A549 (cell line): ENCODE measurements at regions not wholly inside any gene's neighbourhood (a gene's known extent, or its start where the extent isn't known, plus 50 kb on each side); places are given as distances from the start of the nearest gene placed in this dataset.

Experiments
- CBX8 ChIP-seq: fragments of 200-600 bp; sonication (generic); IDR thresholded peaks from 2 replicates; pipeline ENCODE4 v1.6.1; 2016
- CEBPB ChIP-seq, 2 experiments: fragments of >200 bp in 1 of 2; sonication (Bioruptor Twin) in 1 of 2; formaldehyde crosslinking in 1 of 2; IDR thresholded peaks; 2 replicates each; pipeline ENCODE4 v1.6.1; 2012 to 2016
- CTCF ChIP-seq: fragments of >200 bp; sonication (Bioruptor Twin); formaldehyde crosslinking; IDR thresholded peaks from 3 replicates; pipeline ENCODE4 v1.5.1; 2016
- EP300 ChIP-seq, 2 experiments: fragments of >200 bp; sonication (Bioruptor Twin); formaldehyde crosslinking; IDR thresholded peaks; 2 replicates in 1 of 2; 3 replicates in 1 of 2; pipeline ENCODE4 v1.6.1; 2016 to 2017
- ESRRA ChIP-seq: fragments of 150-350 bp; IDR thresholded peaks from 2 replicates; pipeline ENCODE4 v1.6.1; 2014; ENCODE audit warnings: mild to moderate bottlenecking, low read length, borderline replicate concordance
- FOXS1 ChIP-seq: fragments of 250-450 bp; sonication (Bioruptor Pico); IDR thresholded peaks from 2 replicates; pipeline ENCODE4 v1.5.0; 2020; ENCODE audit warnings: mild to moderate bottlenecking, moderate library complexity
- MAX ChIP-seq: IDR thresholded peaks from 2 replicates; pipeline ENCODE4 v1.6.1; 2012
- POLR2A ChIP-seq: IDR thresholded peaks from 2 replicates; pipeline ENCODE4 v1.6.1; 2012; ENCODE audit warnings: mild to moderate bottlenecking, low read length
- RAD21 ChIP-seq, 2 experiments: fragments of >200 bp in 1 of 2; sonication (Bioruptor Twin) in 1 of 2; formaldehyde crosslinking in 1 of 2; IDR thresholded peaks in 1 of 2; conservative IDR thresholded peaks in 1 of 2; 2 replicates in 1 of 2; 3 replicates in 1 of 2; pipeline ENCODE4 v1.6.1; 2012 to 2018; ENCODE audit warnings: inconsistent platforms in 1 of 2
- RFX5 ChIP-seq: fragments of 450-650 bp; IDR thresholded peaks from 2 replicates; pipeline ENCODE4 v1.7.1; 2014; ENCODE audit warnings: antibody characterized with exemption, mild to moderate bottlenecking, moderate library complexity
- SMC3 ChIP-seq: fragments of >200 bp; sonication (Bioruptor Twin); formaldehyde crosslinking; IDR thresholded peaks from 3 replicates; pipeline ENCODE4 v1.6.1; 2018; ENCODE audit warnings: inconsistent platforms
- ZSCAN20 ChIP-seq: fragments of 250-450 bp; sonication (Bioruptor Pico); IDR thresholded peaks from 2 replicates; pipeline ENCODE4 v1.8.0; 2022; ENCODE audit warnings: mild to moderate bottlenecking, moderate library complexity
- TF ChIP-seq, protein P1 (sequence below): fragments of >200 bp; sonication (Bioruptor Twin); formaldehyde crosslinking; IDR thresholded peaks from 3 replicates; pipeline ENCODE4 v1.6.1; 2016
- TF ChIP-seq, protein P2 (sequence below): fragments of 450-650 bp; IDR thresholded peaks from 2 replicates; pipeline ENCODE4 v1.6.1; 2014; ENCODE audit warnings: antibody characterized with exemption

- TF ChIP-seq CTCF (no peak), CEBPB (IDR thresholded peaks at IDR 0.05) (no peak), RAD21 (conservative IDR thresholded peaks at IDR 0.05 in 1 of 2, IDR thresholded peaks at IDR 0.05 in 1 of 2) (no peak), EP300 (IDR thresholded peaks at IDR 0.05) (no peak), POLR2A (no peak), RFX5 (no peak), SMC3 (no peak), MAX (no peak), CBX8 (no peak), FOXS1 (CRISPR knock-in tag) (no peak), ESRRA (no peak), ZSCAN20 (CRISPR knock-in tag) (no peak)
- TF ChIP-seq, protein P1, sequence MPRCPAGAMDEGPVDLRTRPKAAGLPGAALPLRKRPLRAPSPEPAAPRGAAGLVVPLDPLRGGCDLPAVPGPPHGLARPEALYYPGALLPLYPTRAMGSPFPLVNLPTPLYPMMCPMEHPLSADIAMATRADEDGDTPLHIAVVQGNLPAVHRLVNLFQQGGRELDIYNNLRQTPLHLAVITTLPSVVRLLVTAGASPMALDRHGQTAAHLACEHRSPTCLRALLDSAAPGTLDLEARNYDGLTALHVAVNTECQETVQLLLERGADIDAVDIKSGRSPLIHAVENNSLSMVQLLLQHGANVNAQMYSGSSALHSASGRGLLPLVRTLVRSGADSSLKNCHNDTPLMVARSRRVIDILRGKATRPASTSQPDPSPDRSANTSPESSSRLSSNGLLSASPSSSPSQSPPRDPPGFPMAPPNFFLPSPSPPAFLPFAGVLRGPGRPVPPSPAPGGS, result no peak
- TF ChIP-seq, protein P2, sequence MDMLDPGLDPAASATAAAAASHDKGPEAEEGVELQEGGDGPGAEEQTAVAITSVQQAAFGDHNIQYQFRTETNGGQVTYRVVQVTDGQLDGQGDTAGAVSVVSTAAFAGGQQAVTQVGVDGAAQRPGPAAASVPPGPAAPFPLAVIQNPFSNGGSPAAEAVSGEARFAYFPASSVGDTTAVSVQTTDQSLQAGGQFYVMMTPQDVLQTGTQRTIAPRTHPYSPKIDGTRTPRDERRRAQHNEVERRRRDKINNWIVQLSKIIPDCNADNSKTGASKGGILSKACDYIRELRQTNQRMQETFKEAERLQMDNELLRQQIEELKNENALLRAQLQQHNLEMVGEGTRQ, result no peak
These were observed 148.9 kb downstream of the BRD1 start for GRCh38 chr22:49678842-49679170.
